GM23338 (cell line): ENCODE measurements at regions not wholly inside any gene's neighbourhood (a gene's known extent, or its start where the extent isn't known, plus 50 kb on each side); places are given as distances from the start of the nearest gene placed in this dataset.

Experiments used
- ATAC-seq: fragments of 200-7000 bp; cut with Tn5 transposase; 3 replicates; pipeline ENCODE4 v1.9.1; 2020
- DNase-seq: peaks from one replicate; pipeline ENCODE4 v3.0.0-alpha.2; 2015; ENCODE audit warnings: low spot score
- H2AFZ ChIP-seq: fragments of 200-600 bp; sonication (generic); 2 replicates; pipeline ENCODE4 v1.8.0; 2016; ENCODE audit warnings: antibody characterized with exemption, mild to moderate bottlenecking, moderate library complexity
- H3F3A ChIP-seq: fragments of 200-600 bp; sonication (generic); replicated peaks from 2 replicates; pipeline ENCODE4 v1.8.0; 2017; ENCODE audit warnings: antibody characterized with exemption, mixed run types, low read depth
- H3K27ac ChIP-seq: fragments of 200-600 bp; sonication (generic); 2 replicates; pipeline ENCODE4 v1.6.1; 2016; ENCODE audit warnings: low read depth
- H3K27me3 ChIP-seq: fragments of 200-600 bp; sonication (generic); 2 replicates; pipeline ENCODE4 v1.8.0; 2016; ENCODE audit warnings: mild to moderate bottlenecking, mixed run types, moderate library complexity; ENCODE audit not compliant: insufficient read depth
- H3K36me3 ChIP-seq: fragments of 200-600 bp; sonication (generic); 2 replicates; pipeline ENCODE4 v1.8.0; 2016; ENCODE audit warnings: mild to moderate bottlenecking; ENCODE audit not compliant: insufficient read depth
- H3K4me1 ChIP-seq: fragments of 200-600 bp; sonication (generic); 2 replicates; pipeline ENCODE4 v1.8.0; 2016; ENCODE audit warnings: mild to moderate bottlenecking, moderate library complexity; ENCODE audit not compliant: insufficient read depth
- H3K4me2 ChIP-seq: fragments of 200-600 bp; sonication (generic); 2 replicates; pipeline ENCODE4 v1.7.1; 2017; ENCODE audit warnings: mixed run types
- H3K4me3 ChIP-seq: fragments of 200-600 bp; sonication (generic); 2 replicates; pipeline ENCODE4 v1.6.1; 2016; ENCODE audit warnings: mixed run types
- H3K79me2 ChIP-seq: fragments of 200-600 bp; sonication (generic); replicated peaks from 2 replicates; pipeline ENCODE4 v1.8.0; 2017; ENCODE audit warnings: mild to moderate bottlenecking; ENCODE audit not compliant: insufficient read depth
- H3K9me2 ChIP-seq: fragments of 200-600 bp; sonication (generic); 2 replicates; pipeline ENCODE4 v1.8.0; 2017; ENCODE audit not compliant: insufficient read depth
- H4K20me1 ChIP-seq: fragments of 200-600 bp; sonication (generic); replicated peaks from 2 replicates; pipeline ENCODE4 v1.8.0; 2017; ENCODE audit warnings: mild to moderate bottlenecking; ENCODE audit not compliant: insufficient read depth
- H3K27ac Mint-ChIP-seq: 2 replicates; pipeline ENCODE4 v1.8.0; 2020; ENCODE audit warnings: inconsistent platforms, mild to moderate bottlenecking, moderate library complexity, mixed read lengths
- H3K27me3 Mint-ChIP-seq: 3 replicates; pipeline ENCODE4 v1.8.0; 2022; ENCODE audit warnings: low read depth, mild to moderate bottlenecking, moderate library complexity, mixed read lengths, inconsistent platforms; ENCODE audit not compliant: insufficient read depth, poor library complexity
- H3K36me3 Mint-ChIP-seq: 3 replicates; pipeline ENCODE4 v1.8.0; 2021; ENCODE audit warnings: low read depth, mild to moderate bottlenecking, inconsistent platforms, moderate library complexity, mixed read lengths
- H3K4me1 Mint-ChIP-seq: 3 replicates; pipeline ENCODE4 v1.8.0; 2020; ENCODE audit warnings: mild to moderate bottlenecking, inconsistent platforms, mixed read lengths
- H3K4me3 Mint-ChIP-seq: 3 replicates; pipeline ENCODE4 v1.8.0; 2021; ENCODE audit warnings: moderate library complexity, mild to moderate bottlenecking, inconsistent platforms, mixed read lengths
- H3K9me3 Mint-ChIP-seq: 3 replicates; pipeline ENCODE4 v1.8.0; 2020; ENCODE audit warnings: moderate library complexity, mild to moderate bottlenecking, inconsistent platforms, mixed read lengths
- CREB1 ChIP-seq: fragments of 250-450 bp; sonication (Bioruptor Pico); IDR thresholded peaks from 2 replicates; pipeline ENCODE4 v1.5.0; 2020; ENCODE audit warnings: low read depth, mild to moderate bottlenecking, moderate library complexity
- CTCF ChIP-seq, 2 experiments: fragments of 200-600 bp in 1 of 2; sonication (generic) in 1 of 2; conservative IDR thresholded peaks; 2 replicates each; pipeline versions ENCODE4 v1.5.1 to v1.6.1; 2016 to 2017; ENCODE audit warnings: antibody characterized with exemption in 2 of 2, low read depth in 2 of 2, mild to moderate bottlenecking in 2 of 2, moderate library complexity in 1 of 2
- ETS1 ChIP-seq: IDR thresholded peaks from 2 replicates; pipeline ENCODE4 v1.6.1; 2016; ENCODE audit warnings: antibody characterized with exemption
- EZH2 ChIP-seq: fragments of 200-600 bp; sonication (generic); IDR thresholded peaks from one replicate; pipeline ENCODE4 v1.8.0; 2017; ENCODE audit warnings: antibody characterized with exemption, mild to moderate bottlenecking, low read depth; ENCODE audit not compliant: unreplicated experiment
- EZH2phosphoT487 ChIP-seq: fragments of 200-600 bp; sonication (generic); IDR thresholded peaks from one replicate; pipeline ENCODE4 v1.8.1; 2018; ENCODE audit warnings: antibody characterized with exemption; ENCODE audit not compliant: unreplicated experiment
- JUNB ChIP-seq: IDR thresholded peaks from one replicate; pipeline ENCODE4 v1.6.1; 2016; ENCODE audit warnings: antibody characterized with exemption; ENCODE audit not compliant: unreplicated experiment
- NANOG ChIP-seq: IDR thresholded peaks from 2 replicates; pipeline ENCODE4 v1.6.1; 2016; ENCODE audit warnings: antibody characterized with exemption, borderline replicate concordance
- POLR2AphosphoS5 ChIP-seq: IDR thresholded peaks from 2 replicates; pipeline ENCODE4 v1.6.1; 2016; ENCODE audit warnings: antibody characterized with exemption, low read depth
- REST ChIP-seq: IDR thresholded peaks from one replicate; pipeline ENCODE4 v1.6.1; 2018; ENCODE audit warnings: antibody characterized with exemption; ENCODE audit not compliant: unreplicated experiment
- STAT1 ChIP-seq: IDR thresholded peaks from one replicate; pipeline ENCODE4 v1.6.1; 2016; ENCODE audit warnings: antibody characterized with exemption; ENCODE audit not compliant: unreplicated experiment
- ZNF114 ChIP-seq: fragments of 250-450 bp; sonication (Bioruptor Pico); IDR thresholded peaks from 2 replicates; pipeline ENCODE4 v1.5.0; 2020; ENCODE audit warnings: mild to moderate bottlenecking, moderate library complexity
- ZNF331 ChIP-seq: fragments of 250-450 bp; sonication (Bioruptor Pico); IDR thresholded peaks from 2 replicates; pipeline ENCODE4 v1.5.0; 2020; ENCODE audit warnings: low read depth, mild to moderate bottlenecking, moderate library complexity
- ZNF462 ChIP-seq: fragments of 250-450 bp; sonication (Bioruptor Pico); IDR thresholded peaks from 2 replicates; pipeline ENCODE4 v1.5.0; 2020; ENCODE audit warnings: mild to moderate bottlenecking, moderate library complexity

- H3K27me3 ChIP-seq = no peaks in the 10 kb centered on the region
- no peaks in the 10 kb centered on the region for H4K20me1 ChIP-seq
- Mint-ChIP-seq H3K27me3 (no peaks in the 10 kb centered on the region), H3K9me3 (no peaks in the 10 kb centered on the region), H3K4me3 (no peak overlapping the region), H3K36me3 (no peaks in the 10 kb centered on the region), H3K27ac (no peak overlapping the region), H3K4me1 (peaks cover 5% of the 10 kb centered on the region; the same call in 2 of the 3 replicates)
- no peak for DNase-seq
- H3K4me3 ChIP-seq = no peak overlapping the region
- H3K4me2 ChIP-seq = no peak overlapping the region
- H3K4me1 ChIP-seq = peaks cover 11% of the 10 kb centered on the region; the same call in 1 of the 2 replicates
- H3K79me2 ChIP-seq = no peaks in the 10 kb centered on the region
- no peak for ATAC-seq
- H3K9me2 ChIP-seq = no peaks in the 10 kb centered on the region
- H3F3A ChIP-seq = no peaks in the 10 kb centered on the region
- no peaks in the 10 kb centered on the region for H3K36me3 ChIP-seq
- no peak overlapping the region for H2AFZ ChIP-seq
- no peak overlapping the region for H3K27ac ChIP-seq
- TF ChIP-seq ETS1 = no peak
- no peak for TF ChIP-seq NANOG
- no peak for TF ChIP-seq CREB1 (CRISPR knock-in tag)
- TF ChIP-seq ZNF114 (CRISPR knock-in tag) = no peak
- no peak for TF ChIP-seq JUNB
- TF ChIP-seq ZNF462 = no peak
- TF ChIP-seq STAT1 = no peak
- TF ChIP-seq REST = no peak
- no peak for TF ChIP-seq EZH2phosphoT487
- TF ChIP-seq ZNF331 = no peak
- TF ChIP-seq POLR2AphosphoS5 = no peak
- no peak for TF ChIP-seq CTCF (conservative IDR thresholded peaks at IDR 0.05; ENCODE audit: low read depth in 2 of 2)
- TF ChIP-seq EZH2 = no peak
Measured at GRCh38 chr12:76622351-76622750, 62.8 kb upstream of the OSBPL8 start.
